ENCODE measurements at regions not wholly inside any gene's neighbourhood (a gene's known extent, or its start where the extent isn't known, plus 50 kb on each side); places are given as distances from the start of the nearest gene placed in this dataset.

DNA sequence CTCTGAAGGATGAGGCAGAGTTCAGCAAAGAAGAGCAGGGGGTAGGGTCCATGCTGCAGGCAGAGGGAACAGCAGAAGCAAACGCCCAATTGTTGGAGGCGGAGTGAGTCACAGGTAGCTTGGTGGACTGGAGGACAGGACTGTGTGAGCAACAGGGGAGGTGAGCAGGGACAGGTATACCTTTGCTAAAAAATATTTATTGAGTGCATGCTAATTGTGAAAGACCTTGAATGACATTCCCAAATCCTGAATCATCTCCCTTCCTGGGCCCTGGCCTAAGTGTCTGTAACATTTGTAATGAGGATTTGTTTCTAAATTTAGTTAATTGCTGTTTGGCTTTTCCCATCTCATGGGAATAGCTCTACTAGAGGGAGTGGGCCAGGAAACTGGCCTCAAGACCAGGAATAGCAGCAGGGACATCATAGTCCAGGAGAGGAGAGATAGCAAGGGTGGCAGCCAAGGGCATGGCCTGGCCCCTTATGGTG lies 123.7 kb downstream of the FOXD2 start:
- no peaks in the 10 kb centered on the region for H3K27me3 ChIP-seq (ENCODE audit: insufficient read depth, poor library complexity, severe bottlenecking)
- H3K27ac ChIP-seq (replicated peaks) = no peak overlapping the region
- DNase-seq (ENCODE audit: low read depth in 1 of 2, low spot score in 1 of 2) = no peak
- no peak overlapping the region for H3K4me3 ChIP-seq (replicated peaks; ENCODE audit: insufficient read depth, low read length)
- TF ChIP-seq SPI1 (IDR thresholded peaks at IDR 0.05; ENCODE audit: borderline replicate concordance, low read depth) (no peak), GABPA (IDR thresholded peaks at IDR 0.05; ENCODE audit: low read depth) (no peak), POLR2AphosphoS5 (IDR thresholded peaks at IDR 0.05; ENCODE audit: low read depth) (no peak)
- TF ChIP-seq, protein P1, sequence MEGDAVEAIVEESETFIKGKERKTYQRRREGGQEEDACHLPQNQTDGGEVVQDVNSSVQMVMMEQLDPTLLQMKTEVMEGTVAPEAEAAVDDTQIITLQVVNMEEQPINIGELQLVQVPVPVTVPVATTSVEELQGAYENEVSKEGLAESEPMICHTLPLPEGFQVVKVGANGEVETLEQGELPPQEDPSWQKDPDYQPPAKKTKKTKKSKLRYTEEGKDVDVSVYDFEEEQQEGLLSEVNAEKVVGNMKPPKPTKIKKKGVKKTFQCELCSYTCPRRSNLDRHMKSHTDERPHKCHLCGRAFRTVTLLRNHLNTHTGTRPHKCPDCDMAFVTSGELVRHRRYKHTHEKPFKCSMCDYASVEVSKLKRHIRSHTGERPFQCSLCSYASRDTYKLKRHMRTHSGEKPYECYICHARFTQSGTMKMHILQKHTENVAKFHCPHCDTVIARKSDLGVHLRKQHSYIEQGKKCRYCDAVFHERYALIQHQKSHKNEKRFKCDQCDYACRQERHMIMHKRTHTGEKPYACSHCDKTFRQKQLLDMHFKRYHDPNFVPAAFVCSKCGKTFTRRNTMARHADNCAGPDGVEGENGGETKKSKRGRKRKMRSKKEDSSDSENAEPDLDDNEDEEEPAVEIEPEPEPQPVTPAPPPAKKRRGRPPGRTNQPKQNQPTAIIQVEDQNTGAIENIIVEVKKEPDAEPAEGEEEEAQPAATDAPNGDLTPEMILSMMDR (IDR thresholded peaks at IDR 0.05; ENCODE audit: insufficient read depth, low read length) = no peak
- TF ChIP-seq, protein P2, sequence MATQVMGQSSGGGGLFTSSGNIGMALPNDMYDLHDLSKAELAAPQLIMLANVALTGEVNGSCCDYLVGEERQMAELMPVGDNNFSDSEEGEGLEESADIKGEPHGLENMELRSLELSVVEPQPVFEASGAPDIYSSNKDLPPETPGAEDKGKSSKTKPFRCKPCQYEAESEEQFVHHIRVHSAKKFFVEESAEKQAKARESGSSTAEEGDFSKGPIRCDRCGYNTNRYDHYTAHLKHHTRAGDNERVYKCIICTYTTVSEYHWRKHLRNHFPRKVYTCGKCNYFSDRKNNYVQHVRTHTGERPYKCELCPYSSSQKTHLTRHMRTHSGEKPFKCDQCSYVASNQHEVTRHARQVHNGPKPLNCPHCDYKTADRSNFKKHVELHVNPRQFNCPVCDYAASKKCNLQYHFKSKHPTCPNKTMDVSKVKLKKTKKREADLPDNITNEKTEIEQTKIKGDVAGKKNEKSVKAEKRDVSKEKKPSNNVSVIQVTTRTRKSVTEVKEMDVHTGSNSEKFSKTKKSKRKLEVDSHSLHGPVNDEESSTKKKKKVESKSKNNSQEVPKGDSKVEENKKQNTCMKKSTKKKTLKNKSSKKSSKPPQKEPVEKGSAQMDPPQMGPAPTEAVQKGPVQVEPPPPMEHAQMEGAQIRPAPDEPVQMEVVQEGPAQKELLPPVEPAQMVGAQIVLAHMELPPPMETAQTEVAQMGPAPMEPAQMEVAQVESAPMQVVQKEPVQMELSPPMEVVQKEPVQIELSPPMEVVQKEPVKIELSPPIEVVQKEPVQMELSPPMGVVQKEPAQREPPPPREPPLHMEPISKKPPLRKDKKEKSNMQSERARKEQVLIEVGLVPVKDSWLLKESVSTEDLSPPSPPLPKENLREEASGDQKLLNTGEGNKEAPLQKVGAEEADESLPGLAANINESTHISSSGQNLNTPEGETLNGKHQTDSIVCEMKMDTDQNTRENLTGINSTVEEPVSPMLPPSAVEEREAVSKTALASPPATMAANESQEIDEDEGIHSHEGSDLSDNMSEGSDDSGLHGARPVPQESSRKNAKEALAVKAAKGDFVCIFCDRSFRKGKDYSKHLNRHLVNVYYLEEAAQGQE (IDR thresholded peaks at IDR 0.05; ENCODE audit: insufficient replicate concordance, low read depth) = no peak

DNA sequence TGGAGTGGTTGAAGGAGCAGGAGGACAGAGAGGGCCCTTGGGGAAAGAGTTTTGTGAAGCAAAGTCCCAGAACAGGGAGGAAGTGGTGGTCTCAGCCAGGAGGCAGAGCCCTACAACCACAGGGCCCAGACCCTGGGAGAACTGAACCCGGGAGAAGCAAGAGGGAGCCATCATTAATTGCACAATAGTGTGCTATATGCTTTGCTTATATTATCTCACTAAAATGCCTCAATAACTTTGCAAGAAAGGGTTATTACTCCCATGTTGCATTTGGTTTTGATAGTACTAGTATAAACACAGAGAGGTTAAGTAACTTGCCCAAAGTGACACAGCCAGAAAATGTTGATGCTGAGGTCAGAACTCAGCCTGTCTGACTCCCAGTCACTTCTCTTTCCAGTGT lies 124.3 kb downstream of the FOXD2 start:
- H3K27ac ChIP-seq (replicated peaks) = no peak overlapping the region
- no peak for DNase-seq (ENCODE audit: low read depth in 1 of 2, low spot score in 1 of 2)
- TF ChIP-seq POLR2AphosphoS5 (IDR thresholded peaks at IDR 0.05; ENCODE audit: low read depth) (no peak), SPI1 (IDR thresholded peaks at IDR 0.05; ENCODE audit: borderline replicate concordance, low read depth) (no peak)
- TF ChIP-seq, protein P1 (IDR thresholded peaks at IDR 0.05; ENCODE audit: insufficient read depth, low read length) = no peak
- TF ChIP-seq, protein P2 (IDR thresholded peaks at IDR 0.05; ENCODE audit: insufficient replicate concordance, low read depth) = no peak
- no peaks in the 10 kb centered on the region for H3K27me3 ChIP-seq (ENCODE audit: insufficient read depth, poor library complexity, severe bottlenecking)
- no peak overlapping the region for H3K4me3 ChIP-seq (replicated peaks; ENCODE audit: insufficient read depth, low read length)

DNA sequence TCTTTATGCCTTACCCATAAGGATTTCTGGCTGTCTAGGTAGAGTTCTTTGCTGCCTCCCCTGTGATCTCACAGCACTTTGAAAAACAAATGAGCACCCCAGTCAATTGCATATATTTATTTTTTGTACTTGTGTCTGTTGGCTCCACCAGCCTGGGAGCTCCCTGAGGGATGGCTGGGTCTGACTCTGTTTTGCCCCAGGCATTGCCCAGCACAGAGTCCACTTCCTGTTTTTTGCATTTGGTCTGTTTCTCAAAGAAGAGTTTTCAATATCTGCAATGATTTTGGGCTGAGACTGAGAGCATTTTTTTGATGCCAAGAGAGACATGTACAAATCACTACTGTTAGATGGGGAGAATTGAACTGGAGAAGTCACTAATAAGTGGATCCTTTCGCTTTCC lies 125.0 kb downstream of the FOXD2 start:
- H3K27ac ChIP-seq (replicated peaks) = no peak overlapping the region
- TF ChIP-seq GABPA (IDR thresholded peaks at IDR 0.05; ENCODE audit: low read depth) (no peak), SPI1 (IDR thresholded peaks at IDR 0.05; ENCODE audit: borderline replicate concordance, low read depth) (peak; percentile 82)
- H3K4me3 ChIP-seq (replicated peaks; ENCODE audit: insufficient read depth, low read length) = no peak overlapping the region
- H3K27me3 ChIP-seq (ENCODE audit: insufficient read depth, poor library complexity, severe bottlenecking) = no peaks in the 10 kb centered on the region
- DNase-seq (ENCODE audit: low read depth in 1 of 2, low spot score in 1 of 2) = no peak

DNA sequence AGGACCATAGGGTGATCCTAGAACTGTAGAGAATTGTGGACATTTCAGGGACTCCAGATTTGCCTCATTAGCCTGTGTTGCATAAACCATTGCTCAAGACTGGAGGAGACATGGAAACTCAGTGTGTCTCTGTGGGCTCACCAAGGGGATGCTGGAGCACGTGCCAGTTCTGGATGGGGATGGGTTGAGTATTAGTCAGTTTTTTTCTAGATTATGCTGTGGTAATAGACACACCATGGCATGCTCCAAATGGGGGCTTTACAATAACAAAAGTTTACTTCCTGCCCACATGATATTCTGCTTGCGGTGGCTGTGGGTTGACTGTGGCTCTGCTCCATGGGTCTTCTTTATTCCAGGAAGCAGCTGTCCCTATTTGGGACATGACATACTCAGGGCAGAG lies 125.4 kb downstream of the FOXD2 start:
- Histone ChIP-seq H3K27ac (replicated peaks) (no peak overlapping the region), H3K4me3 (replicated peaks; ENCODE audit: insufficient read depth, low read length) (no peak overlapping the region), H3K27me3 (ENCODE audit: insufficient read depth, poor library complexity, severe bottlenecking) (no peaks in the 10 kb centered on the region)
- no peak for DNase-seq (ENCODE audit: low read depth in 1 of 2, low spot score in 1 of 2)
- TF ChIP-seq, protein P2 (IDR thresholded peaks at IDR 0.05; ENCODE audit: insufficient replicate concordance, low read depth) = no peak
- TF ChIP-seq, protein P1 (IDR thresholded peaks at IDR 0.05; ENCODE audit: insufficient read depth, low read length) = no peak
- TF ChIP-seq POLR2AphosphoS5 (IDR thresholded peaks at IDR 0.05; ENCODE audit: low read depth) = no peak
